HG03139 (cell line): ENCODE measurements at regions not wholly inside any gene's neighbourhood (a gene's known extent, or its start where the extent isn't known, plus 50 kb on each side); places are given as distances from the start of the nearest gene placed in this dataset.
"Not testable (repeated sequence)": the region's sequence is repeated elsewhere in the genome, so short reads cannot be mapped to it uniquely, and the experiment has no call there.

Source experiments
- ATAC-seq: cut with Tn5 transposase; IDR thresholded peaks from one replicate; pipeline ENCODE4 v1.9.1; 2021; ENCODE audit not compliant: unreplicated experiment

DNA sequence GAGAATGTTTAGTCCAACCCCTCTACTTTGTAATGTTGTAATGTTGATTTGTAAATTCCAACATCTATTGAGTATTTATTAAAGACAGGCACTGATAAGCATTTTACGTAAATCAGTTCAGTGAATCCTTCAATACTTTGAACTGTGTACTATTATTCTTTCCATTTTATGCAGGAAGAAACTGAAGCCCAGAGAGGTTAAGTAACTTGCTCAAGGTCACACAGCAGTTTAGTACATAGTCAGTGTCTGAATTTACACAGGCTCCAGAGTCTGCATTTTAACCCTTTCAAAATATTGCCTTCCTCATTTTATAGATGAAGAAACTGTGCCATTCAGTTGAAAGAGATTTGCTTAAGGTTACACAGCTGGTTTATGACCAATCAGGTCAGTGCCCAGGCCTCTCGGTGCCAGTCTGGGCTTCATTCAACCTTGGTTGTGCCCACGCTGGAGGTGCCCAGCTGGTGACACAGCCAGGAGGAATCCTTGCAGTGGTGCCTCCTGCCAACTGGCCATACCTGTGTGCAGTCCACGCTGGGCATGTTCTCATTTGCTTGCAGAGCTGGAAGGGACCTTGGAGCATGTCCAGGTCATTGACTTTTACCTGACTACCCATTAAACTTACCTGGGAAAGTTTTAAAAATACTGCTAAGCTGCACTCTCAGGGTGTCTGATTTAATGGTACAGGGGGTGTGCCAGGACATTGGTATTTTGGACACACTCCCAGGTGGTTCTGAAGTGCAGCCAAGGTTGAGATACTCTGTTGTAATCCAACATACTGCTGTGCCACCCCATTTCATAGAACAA is 74.3 kb upstream of the CYRIA start:
- ATAC-seq, result no peak

DNA sequence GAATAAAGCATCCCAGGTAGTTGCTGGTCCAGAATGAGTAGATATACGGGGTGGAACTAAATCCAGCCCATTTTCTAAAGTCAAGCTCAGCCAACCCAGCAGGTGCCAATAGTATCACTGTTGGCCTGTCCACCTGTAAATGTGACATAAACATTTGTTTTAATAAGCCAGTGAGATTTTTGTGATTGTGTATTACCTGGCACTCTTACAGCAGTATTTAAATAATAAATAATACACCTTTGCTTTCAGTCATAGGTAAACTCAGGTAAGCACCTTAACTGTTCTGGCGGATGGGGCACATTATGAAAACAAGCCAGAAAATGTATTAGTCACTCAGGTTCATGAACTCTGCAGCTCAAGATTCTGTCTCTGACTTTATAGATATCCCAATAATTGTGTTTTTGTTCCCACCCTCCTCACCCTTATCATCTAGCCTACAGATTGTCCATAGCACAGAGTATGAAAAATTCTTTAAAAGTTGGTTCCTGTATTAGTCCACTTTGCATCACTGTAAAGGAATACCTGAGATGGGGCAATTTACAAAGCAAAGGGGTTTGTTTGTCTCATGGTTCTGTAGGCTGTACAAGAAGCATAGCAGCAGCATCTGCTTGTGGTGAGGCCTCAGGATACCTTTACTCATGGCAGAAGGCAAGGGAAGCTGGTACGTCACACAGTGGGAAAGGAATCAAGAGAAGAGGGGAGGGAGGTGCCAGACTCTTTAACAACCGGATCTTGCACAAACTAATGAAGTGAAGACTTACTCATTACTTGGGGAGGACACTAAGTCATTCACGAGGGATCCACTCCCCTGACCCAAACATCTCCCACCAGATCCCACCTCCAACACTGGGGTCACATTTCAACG is 73.0 kb upstream of the CYRIA start:
- ATAC-seq, result no peak

DNA sequence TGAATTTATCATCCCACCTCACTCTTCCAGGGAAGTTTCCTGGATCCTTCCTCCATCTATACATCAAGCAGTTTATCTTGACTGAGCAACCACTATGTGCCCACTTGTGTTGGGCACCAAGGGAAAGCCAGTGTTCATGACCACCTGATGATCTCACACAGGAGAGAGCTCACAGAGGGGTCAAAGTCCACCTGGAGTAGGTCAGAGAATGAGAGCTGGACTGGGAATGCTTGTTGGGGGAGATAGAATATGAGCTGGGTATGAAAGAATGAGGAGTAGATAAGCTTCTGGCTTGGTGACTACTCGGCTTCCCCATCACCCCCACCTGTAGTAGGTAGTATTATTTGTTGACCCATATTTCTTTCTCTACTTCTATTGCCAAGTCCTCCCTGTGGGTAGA is 72.2 kb upstream of the CYRIA start:
- ATAC-seq, result no peak

DNA sequence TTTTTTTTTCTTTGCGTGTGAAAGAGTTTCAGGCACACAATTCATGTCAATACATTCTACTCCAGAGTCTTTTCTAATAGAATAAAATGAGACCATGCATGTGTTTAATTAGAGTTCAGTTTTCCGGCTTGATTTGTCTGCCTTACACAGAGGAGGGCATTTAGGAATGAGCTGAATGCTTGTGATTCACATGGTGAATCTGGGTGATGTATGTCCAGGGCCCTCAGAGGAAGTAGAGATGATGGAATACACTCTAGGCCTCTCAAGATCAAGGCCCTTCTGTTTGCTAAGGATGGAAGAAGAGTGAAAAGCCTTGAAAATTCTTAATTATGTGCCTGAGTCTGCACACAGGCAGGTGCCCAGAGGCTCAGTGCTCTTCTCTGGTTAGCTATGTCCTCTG is 71.0 kb upstream of the CYRIA start:
- no peak for ATAC-seq

DNA sequence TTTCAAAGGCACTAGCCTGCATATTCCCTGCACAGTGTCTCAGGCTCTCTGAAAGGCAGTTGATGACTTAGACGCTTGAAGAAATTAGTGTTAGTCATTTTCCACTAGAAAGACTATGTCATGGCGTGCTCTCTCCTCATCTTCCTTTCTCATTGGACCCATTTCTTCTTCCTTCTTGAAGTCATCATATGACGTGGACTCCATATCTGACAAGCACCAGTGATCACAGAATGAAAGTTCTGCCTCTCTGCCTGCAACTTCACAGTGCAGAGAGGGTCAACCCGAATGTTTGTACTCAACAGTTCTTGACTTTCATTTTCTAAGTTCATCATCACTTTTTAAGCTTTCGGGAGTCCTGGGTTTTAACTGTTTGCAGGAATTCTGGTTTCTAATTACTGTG is 63.7 kb upstream of the CYRIA start:
- no peak for ATAC-seq

DNA sequence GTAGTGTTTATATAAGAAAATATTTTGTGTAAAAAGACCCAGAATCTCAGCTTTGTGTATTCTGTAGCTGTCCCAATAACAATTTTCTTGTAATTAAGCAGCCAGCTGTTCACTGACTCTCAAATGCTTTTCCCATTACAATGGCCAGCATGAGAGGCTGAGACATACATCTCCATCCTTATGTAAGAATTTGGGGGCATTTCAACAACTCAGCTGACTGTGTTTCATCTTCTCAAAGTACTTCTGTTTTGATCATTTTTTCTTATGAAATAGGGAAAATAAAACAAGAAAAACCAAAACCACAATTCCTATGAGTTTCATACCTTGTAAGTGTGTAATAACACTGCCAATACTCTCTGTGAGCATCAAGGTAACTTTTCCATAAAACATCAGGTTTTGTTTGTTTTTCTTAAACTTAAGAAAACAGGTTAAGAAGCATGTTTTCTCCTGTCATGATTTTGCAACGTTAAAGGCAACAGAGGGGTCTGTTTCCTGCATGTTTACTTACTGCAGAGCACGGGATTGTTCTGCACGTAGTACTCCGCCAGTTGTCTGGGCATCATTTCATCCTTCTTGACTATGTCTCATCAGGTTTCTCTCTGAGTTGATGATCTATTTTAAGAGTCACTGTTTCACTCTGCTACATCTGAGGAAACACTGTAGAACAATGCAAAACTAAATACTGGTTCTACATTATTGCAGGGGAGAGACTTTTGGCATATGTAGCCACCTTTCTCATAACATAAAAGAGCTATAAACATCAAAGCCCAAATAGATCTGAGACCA is 62.9 kb upstream of the CYRIA start:
- no peak for ATAC-seq

DNA sequence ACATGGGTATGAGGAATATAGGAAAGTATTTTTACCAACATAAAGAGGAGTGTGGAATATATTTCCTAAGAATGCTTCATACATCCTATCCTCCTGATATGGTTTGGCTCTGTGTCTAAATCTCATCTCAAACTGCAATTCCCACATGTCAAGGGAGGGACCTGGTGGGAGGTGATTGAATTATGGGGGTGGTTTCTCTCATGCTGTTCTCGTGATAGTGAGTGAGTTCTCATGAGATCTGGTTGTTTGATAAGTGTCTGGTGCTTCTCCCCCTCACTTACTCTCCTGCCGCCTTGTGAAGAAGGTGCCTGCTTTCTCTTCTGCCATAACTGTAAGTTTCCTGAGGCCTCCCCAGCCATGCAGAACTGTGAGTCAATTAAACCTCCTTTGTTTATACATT is 62.2 kb upstream of the CYRIA start:
- not testable (repeated sequence) for ATAC-seq

DNA sequence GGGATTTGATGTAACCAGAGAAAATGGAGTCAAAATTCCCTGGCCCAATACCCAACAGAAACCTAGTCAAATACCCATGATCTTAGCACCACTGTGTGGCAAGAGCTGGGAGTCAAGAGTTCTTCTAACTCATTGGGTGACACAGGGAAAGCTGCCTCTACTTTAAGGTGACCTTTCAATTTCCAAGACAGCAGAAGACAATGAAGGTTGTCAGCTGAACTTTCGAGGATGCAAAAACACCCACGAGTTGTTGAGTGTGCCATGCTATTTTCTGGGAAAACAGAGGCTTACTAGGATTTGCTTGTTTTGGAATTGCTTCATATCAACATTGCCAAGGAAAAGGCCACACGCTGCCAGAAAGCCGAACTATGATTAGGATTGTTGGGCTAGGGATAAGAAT is 61.6 kb upstream of the CYRIA start:
- ATAC-seq, result no peak

DNA sequence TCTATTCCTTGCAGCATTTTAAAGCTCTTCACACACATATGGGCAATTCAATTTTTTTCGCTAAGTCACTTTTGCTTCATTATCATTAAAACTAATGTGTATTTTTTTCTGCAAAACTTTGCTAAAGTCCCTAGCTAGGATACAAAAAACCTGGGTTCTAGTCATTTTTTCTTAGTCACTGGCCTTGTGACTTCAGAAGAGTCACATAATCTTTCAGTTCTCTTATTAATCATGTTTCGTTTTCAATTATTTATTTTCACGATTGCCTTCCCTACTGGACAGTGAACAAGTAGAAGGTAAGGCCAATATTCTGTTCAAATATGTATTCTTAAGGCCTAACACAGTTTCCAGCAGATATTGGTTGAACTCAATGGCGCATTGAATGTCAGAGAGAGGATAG is 60.9 kb upstream of the CYRIA start:
- no peak for ATAC-seq

DNA sequence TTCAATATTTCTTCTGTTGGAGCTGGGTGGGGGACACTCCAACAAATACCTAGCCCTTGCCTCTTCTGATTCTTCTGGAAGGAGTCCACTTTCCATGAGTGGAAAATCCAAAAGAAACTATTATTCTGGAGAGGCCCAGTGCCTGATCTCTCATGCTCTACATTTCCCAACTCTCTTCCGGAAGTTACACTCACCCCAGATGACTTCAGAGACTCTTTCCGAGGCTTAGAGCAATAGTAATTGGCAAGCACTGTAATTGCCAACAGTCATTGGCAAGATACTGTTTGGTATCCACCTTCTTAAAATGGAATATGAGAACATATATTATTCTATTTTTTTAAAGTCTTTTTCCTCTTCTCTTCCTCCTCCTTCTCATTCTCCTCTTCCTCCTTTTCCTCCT is 60.5 kb upstream of the CYRIA start:
- no peak for ATAC-seq

DNA sequence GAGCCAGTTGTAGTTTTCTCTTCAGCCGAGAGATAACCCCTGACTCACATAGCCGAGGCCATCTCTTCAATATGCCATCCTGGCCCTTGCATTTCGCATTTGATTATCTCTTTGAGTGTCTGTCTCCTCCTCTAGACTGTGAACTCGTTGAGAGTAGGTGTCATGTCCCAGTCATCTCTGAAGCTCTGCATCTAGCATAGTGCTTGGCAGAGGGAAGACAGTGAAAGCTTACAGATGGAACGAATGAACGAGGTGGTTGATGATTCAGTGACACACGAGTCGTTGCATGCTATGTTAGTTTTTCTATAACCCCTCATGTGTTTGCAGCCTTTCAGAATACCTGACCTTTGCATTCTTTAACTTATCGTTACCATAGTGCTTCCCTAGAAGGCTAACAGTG is 59.9 kb upstream of the CYRIA start:
- ATAC-seq, result no peak

DNA sequence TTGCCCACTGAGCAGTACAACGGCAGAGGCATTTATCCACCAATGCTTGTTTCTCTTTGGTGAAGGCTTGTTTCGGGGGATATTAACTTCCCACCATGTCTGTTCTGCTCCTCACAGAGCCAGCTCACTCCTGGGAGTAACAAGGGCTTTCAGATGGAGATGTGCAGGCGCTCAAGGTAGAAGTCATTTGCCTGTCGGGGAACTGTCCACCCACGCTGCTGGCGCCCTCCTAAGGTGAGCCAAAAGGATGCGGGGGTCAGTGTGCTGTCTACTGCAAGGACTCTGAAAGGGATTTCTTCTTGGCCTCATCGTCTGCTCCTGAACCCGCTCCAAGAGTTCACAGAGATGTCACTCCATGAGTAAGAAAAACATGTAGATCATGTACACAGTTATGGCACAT is 57.0 kb upstream of the CYRIA start:
- no peak for ATAC-seq

DNA sequence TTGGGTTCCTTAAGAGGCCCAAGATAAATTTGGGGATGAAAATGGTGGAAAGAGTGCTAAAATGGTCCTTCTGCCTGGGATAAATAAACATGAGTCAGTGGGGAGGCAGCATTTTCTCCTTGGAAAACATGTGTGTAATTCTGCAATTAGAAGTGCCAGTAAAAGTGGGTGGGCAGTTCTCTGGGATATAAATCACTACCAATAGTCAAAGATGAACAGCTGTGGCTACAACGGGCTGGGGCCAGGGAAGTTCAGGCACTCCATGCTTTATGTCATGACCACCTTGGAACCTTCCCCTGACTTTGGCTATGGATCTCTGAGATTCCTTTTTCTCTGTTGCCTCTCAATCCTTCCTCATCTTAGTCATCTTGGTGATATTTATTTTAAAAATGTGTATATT is 56.5 kb upstream of the CYRIA start:
- ATAC-seq, result no peak

DNA sequence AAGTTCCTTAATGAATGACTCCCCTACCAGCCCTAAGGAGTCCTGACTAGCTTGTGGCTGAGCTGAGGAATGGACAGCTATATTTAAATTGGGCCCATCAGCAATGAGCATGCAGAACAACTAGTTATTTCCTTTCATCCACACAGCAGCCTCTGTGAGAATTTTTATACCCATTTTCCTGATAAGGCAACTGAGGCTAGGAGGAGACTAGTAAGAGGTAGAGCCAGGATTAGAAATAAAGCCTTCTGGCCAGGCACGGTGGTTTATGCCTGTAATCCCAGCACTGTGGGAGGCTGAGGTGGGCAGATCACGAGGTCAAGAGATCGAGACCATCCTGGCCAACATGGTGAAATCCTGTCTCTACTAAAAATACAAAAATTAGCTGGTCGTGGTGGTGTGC is 55.9 kb upstream of the CYRIA start:
- not testable (repeated sequence) for ATAC-seq

DNA sequence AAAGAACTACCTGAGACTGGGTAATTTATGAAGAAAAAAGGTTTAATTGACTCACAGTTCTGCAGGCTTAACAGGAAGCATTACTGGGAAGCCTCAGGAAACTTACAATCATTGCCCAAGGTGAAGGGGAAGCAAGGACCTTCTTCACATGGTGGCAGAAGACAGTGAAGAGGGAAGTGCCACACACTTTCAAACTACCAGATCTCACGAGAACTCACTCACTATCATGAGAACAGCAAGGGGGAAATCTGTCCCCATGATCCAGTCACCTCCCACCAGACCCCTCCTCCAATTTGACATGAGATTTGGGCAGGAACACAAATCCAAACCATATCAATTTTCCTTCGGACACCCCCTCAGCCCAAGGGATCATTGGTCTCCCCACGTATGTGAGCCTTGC is 55.1 kb upstream of the CYRIA start:
- not testable (repeated sequence) for ATAC-seq

DNA sequence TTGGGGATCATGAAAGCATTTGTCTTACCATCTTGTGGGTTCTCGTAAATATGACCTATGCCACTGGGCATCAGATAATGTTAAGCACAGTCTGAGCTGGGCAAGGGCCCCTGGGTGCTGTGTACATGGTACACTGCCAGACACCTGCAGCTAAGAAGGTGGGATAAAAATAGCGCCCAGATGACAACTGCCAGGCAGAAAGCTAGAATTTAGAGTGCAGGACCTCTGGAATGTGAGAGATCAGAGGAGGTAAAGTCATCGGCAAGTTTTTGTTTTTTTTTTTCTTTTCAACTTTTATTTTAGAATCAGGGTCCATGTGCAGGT is 53.8 kb upstream of the CYRIA start:
- no peak for ATAC-seq

DNA sequence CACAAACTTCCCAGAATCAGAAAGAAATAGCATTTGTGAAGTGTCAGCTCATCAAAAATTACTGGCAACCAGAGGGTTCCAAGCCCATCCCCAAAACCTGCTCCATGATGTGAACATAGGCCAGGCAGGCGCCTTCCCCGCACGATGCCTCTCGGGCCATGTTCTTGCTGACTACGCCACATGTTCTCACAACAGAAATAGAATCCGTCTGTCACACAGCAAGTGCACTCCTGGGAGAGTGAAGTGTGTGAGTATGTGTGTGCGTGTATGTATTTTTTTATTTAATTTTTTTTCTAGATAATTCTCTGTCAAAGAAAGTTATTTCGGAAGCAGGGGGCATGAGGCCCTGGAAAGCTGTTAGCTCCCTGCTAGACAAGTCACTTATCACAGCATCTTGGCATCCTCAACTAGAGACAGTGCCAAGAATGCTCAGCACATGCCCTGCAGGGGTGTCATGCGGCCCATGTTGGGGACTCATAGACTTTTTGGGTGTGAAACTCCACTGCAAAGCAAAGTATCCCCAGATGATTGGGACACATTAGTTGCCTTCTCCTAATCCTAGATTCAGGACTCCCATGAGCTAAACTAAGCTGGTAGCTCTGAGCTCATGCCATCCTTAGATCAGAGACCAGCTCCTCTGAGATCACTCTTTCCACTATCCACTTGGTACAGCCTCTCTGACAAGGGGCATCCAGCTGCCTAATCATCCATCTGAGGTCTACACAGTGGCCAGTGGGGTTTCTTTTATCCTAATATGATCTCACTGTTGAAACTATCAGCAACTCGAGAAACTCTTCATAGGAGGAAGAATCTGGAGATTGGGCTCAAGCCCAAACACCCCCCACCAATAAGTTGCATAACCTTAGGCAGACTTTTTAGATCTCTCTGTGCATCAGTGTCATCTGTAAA is 53.2 kb upstream of the CYRIA start:
- no peak for ATAC-seq

DNA sequence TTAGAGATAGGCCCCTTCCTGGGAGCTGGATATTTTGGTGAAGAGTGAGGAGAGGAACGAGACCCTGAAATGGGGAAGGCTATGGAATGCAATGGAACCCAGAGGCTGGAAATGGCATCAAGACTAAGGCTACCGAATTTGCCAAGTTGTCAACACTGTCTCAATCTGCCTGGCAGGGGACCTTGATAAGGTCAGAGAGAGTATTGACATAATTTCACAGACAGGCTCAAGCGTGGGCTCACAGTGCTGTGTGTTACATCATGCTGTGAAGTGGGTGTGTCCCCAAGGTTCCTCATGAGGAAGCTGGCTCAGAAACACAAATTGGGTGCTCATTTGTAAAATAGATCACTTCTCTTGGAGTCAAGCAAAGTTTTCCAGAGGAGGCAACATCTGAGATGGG is 51.8 kb upstream of the CYRIA start:
- ATAC-seq, result no peak

DNA sequence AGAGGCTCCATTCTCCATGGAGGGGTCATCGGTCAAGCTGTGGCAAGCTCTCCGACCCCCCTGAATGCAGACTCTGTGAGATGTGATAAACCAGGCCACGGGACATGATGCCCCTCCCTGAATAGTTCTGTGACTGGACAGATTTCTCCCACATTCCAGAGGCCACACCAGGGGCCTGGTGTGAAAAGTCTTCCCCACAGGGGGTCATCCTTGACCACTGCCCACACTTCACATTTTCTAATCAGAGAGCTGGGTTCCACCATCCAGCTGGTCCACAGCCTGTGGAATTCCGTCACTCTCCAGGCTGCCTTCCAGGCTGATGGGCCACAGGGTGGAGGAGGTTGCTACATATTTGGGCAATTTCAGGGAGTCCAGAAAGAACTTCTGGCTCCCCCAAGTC is 51.3 kb upstream of the CYRIA start:
- no peak for ATAC-seq

DNA sequence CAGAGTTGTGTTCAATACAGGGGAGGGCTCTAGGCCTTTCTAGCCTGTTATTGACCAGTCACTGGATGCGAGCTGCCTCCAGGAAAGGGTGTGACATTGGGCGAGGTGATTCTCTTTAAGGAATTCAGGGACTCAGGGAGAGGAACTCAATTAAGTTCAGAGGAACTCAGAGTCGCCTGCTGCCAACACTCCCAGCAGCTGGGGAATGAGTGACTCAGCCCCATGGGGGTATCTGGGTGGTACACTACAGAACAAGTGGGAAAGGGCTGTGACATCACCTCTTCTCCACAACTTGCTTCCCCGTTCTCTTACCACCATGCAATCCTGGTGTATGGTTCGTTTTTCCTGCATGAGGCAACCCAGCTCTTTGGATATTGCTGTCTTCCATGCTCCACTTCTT is 50.4 kb upstream of the CYRIA start:
- ATAC-seq, result no peak
